COLO668 (cell line): ENCODE measurements at regions not wholly inside any gene's neighbourhood (a gene's known extent, or its start where the extent isn't known, plus 50 kb on each side); places are given as distances from the start of the nearest gene placed in this dataset.
A peak's percentile ranks its signal among the peaks of the same experiment; 100 is the strongest.
"Not testable (repeated sequence)": the region's sequence is repeated elsewhere in the genome, so short reads cannot be mapped to it uniquely, and the experiment has no call there.

Experiments used
- DNase-seq: peaks from one replicate; lab custom pipeline; 2025; ENCODE audit not compliant: unreplicated experiment; lab: John Stamatoyannopoulos, UW

DNA sequence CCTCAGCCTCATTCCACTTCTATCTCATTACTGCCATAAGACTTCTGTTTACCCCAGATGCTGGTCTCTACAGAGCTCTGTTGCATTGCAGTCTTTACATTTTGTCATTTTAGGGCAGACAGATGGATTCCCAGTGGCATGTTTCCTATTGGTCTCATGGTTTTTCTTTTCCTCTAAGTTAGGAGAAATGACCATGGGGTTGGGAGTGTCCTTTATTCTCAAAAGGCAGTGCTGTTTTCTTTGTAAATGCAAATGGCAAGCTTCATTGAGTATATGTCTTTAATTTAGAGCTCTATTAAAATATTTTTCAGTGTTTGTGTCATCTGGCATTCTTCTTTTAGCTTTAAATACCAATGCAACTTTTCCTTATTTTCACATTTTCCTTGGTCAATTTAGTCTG, 57.0 kb downstream of the MSTN start:
- DNase-seq = no peak

DNA sequence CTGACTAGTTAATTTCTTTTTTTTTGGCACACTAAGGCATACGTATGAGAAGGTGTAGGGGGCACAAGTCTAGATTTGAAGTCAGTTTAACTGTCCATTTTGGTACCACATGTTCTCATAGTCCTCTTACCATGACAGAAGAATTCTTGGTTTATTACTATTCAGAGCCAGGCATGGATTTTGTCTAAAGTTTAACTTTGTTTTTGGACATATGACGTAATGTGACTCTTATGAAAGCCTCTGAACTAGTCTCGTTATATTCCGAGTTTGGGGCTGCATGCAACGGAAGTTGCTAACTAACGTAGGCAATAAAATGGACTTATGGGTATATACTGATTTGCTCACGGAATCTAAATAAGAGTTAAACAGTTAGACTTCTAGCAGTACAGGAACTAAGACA, 62.9 kb downstream of the MSTN start:
- no peak for DNase-seq

DNA sequence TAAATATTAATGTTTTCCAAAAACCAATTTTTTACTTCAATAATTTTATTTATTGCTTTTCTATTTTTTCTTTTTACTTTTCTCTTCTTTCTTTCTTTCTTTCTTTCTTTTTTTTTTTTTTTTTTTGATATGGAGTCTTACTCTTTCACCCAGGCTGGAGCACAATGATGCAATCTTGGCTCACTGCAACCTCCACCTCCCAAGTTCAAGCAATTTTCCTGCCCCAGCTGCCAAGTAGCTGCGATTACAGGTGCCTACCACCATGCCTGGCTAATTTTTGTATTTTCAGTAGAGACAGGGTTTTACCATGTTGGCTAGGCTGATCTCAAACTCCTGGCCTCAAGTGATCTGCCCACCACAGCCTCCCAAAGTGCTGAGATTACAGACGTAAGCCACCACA, 63.9 kb downstream of the MSTN start:
- not testable (repeated sequence) for DNase-seq

DNA sequence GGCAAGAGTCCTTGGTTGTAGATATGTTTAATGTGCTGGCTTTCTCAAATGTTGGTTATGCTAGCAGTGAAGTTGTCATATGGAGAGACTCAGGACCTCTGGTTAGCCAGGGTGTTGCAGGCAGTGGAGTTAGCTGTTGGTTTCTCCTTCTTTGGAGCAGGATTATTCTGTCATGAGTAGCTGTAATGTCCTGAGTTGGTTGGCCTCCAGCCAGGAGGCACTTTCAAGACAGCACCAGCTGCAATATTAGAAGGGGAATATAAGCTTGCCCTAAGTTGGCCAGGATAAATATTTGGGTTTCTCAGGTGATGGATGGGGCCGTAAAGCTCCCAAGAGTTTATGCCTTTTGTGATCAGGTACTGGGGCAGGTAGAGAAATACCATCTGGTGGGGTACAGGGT, 65.5 kb downstream of the MSTN start:
- no peak for DNase-seq

DNA sequence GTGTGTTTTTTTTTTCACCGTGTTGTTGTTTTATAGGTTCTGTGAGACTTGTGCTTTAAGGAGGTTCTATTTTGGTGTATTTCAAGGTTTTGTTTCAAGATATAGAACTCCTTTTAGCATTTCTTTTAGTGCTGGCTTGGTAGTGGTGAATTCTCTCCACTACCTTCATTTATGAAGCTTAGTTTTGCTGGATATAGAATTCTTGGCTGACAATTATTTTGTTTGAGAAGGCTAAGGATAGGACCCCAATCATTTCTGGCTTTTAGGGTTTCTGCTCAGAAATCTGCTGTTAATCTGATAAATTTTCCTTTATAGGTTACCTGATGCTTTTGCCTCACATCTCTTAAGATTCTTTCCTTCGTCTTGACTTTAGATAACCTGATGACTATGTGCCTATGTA, 66.8 kb downstream of the MSTN start:
- DNase-seq = no peak

DNA sequence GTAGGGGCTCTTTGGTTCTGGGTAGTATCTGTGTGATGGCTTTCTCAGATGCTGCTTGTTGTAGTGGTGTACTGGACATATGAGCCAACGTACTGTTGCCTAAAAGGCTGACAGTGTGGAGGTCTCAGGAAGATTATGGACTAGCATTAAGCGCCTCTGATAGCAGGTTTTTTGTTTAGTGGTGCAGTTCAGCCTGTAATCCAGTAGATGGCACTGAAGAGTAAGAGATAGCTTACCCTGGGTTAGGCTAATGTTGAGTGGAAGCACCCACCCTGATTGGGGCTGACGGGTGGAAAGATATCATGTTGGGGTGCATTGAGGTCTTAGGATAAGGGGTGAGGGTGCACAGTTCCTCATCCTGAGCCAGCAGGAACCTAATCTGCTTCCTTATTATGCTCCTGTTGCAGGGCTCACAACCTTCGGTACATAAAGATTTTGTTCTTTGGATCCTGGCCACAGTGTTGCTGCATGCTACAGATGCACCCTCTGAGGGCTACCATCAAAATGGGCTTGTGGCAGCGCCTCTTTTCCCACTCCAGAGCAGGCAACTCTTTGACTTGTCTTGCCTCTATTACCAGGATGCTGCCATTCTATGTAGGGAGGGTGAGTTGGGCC, 79.6 kb downstream of the MSTN start:
- DNase-seq = no peak

DNA sequence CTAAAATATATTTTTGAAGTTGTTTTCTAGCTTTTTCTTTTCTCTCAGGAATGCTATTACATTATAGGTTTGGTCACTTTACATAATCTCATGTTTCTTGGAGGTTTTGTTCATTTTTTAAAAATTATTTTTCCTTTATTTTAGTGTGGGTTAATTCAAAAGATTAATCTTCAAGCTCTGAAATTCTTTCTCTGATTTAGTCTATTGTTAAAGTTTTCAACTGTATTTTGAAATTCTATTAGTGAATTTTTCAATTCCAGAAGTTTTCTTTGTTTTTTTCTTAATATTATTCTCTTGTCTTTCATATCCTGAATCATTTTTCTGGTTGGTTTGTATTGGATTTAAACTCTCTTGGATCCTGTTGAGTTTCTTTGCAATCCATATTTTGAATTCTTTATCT, 80.4 kb downstream of the MSTN start:
- no peak for DNase-seq

DNA sequence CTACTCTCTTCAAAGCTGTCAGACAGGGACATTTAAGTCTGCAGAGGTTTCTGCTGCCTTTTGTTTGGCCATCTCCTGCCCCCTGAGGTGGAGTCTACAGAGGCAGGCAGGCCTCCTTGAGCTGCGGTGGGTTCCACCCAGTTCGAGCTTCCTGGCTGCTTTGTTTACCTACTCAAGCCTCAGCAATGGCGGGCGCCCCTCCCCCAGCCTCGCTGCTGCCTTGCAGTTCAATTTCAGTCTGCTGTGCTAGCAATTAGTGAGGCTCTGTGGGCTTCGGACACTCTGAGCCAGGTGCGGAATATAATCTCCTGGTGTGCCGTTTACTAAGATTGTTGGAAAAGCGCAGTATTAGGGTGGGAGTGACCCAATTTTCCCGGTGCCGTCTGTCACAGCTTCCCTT, 86.0 kb downstream of the MSTN start:
- not testable (repeated sequence) for DNase-seq

DNA sequence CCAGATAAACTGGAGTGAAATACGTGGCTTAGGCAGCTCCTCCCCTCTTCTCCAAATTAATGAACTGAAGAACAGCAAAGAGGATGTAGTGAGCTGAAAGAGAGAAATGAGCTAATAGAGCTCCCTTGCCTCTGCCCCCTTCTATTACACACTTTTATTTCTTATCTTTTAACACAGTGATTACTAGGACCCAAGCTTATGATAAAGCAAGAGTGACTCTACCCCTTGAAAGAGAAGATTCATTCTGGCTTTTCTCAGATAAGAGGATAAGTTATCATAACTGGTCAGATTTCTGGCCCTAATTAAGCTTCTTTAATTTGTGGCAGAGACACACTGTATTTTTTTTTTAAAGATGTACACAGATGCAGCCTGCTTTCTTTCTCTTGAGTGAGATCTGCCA, 102.2 kb downstream of the MSTN start:
- DNase-seq = no peak

DNA sequence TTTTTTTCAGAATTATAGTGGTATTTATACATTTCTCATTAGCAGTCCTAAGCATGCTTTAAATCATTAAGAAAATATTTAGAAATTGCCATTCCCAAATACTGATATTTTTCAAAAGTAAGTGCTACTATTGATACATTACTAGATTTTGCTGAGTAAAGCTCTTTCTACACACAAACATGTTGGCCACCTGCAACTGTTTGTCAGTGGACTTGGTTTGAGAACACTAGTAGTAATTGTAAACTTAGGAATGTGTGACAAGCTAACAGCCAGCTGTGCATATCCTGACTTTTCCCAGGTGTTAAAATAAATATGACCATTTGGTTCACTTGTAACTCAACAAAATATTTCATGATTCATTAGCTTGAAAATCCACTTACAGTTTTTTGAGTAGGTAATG, 103.1 kb downstream of the MSTN start:
- DNase-seq = no peak

DNA sequence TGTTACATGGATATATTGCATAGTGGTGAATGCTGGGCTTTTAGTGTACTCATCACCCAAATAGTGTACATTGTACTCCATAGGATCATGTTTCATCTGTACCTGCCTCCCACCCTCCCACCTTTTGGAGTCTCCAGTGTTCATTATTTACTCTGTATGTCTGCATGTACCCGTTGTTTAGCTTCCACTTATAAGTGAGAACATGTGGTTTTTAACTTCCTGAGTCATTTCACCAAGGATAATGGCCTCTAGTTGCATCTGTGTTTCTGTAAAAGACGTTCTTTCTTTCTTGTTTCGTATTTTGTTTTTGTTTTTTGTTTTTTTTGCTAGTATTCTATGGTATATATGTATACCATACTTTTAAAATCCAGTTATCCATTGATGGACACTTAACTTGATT, 107.5 kb downstream of the MSTN start:
- DNase-seq = peak; percentile 18

DNA sequence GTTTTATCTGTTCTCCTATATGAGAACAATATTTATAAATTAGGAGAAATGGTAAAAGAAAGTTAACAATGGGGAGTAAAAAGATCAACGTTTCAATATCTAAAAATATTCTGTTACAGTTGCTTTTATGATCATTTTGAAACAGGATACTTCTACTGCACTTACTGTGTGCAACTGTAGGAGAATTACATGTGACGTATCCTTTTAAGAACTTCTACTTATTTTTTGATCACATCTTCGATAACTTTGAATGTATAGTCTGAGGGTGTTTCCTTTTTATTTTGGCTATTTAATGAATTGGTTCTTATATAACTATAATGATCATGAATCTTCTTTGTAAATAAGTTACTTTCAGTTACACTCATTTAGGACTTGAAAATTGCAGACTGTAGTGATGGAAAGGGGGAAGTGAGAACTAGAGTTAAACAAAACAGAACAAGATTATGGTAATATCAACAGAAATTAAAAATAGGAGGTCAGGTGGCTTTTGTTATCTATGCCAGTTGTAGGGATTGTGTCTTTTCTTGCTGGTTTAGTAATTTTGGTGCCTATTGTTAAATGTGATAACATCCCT, 109.9 kb downstream of the MSTN start:
- no peak for DNase-seq

DNA sequence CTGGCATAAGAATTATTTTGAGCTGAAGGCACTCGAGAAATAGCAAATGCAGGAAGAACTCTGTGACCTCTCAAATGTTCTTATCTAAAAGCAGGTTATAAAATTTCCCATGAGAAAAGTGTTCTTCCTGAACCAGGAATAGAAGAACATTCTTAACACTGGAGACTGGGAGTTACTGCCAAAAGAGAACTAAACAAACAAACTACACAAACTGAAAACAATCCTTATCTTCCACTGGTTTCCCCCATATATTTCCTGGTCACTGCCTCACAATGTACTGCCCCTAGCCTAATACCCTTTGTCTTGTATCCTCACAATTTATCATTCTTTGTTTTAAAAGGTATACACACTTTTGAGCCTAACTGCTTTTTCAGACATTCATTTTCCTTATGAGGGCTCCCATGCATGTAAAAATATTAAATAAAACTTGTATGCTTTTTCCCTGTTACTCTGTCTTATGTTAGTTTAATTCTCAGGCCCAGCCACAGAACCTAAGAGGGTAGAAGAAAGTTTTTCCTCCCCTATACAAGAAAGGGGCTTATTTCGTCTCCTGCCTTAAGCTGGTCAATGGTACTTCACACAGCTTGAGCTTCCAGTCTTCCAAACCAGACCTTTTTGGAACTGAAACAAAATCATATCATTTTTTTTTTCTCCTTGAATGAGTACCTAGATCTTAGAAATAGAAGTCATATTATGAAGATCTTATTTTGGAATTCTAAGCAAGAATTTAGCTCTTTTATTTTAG, 110.6 kb downstream of the MSTN start:
- no peak for DNase-seq

DNA sequence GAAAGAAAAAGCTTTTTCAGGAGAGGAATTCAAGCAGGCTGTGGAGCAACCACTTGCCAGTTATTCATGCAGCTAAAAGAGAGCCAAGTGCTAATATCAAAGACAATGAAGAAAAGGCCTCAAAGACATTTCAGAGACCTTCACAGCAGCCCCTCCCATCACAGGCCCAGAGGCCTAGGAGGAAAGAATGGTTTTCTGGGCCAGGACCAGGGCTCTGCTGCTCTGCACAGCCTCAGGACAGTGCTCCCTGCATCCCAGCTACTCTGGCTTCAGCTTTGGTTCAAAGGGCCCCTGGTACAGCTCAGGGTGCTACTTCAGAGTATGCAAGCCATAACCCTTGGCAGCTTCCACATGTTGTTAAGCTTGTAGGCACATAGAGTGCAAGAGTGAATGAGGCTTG, 119.5 kb downstream of the MSTN start:
- no peak for DNase-seq

DNA sequence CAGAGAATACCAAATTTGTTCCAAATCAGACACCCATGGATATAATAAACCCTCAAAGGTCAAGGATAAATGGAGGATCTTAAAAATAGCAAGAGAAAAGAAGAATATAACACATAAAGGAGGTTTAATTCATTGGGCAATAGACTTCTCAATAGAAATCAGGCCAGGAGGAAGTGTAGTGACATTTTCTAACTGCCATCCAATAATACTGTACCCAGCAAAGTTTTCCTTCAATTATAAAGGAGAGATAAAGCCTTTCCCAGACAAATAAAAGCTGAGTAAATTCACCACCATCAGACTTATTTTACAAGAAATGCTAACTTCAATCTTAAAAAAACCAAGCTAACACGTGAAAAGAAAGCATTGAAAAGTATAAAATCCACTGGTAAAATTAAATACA, 121.6 kb downstream of the MSTN start:
- DNase-seq = no peak

DNA sequence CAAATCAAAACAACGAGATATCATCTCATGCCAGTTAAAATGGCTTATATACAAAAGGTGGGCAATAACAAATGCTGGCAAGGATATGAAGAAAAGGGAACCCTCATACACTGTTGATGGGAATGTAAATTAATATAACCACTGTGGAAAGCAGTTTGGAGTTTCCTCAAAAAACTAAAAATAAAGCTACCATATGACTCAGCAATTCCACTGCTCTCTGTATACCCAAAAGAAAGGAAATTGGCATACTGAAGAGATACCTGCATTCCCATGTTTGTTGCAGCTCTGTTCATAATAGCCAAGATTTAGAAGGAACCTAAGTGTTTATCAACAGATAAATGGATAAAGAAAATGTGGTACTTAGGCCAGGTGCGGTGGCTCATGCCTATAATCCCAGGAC, 124.8 kb downstream of the MSTN start:
- no peak for DNase-seq

DNA sequence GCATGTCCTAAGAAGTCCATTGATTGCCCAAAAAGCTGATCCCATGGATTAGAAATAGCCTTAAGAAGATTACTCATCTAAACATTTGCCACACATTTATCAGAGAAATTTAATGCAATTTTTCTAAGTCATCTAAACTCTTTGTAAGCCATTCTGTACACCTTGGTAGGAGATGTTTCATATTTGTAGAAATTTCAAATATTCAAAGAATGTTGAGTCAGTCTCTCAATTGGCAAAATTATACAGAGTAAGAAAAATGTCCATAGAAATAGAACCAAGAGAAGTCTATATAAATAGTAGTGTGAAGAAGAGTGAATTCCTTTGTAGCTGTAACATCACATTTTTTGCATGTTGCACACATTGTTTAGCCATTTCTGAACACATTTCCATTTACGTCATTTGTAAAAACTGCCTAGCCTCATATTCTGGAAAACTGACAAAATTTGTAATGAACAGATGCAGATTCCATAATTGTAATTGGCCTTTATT, 128.6 kb downstream of the MSTN start:
- DNase-seq = no peak

DNA sequence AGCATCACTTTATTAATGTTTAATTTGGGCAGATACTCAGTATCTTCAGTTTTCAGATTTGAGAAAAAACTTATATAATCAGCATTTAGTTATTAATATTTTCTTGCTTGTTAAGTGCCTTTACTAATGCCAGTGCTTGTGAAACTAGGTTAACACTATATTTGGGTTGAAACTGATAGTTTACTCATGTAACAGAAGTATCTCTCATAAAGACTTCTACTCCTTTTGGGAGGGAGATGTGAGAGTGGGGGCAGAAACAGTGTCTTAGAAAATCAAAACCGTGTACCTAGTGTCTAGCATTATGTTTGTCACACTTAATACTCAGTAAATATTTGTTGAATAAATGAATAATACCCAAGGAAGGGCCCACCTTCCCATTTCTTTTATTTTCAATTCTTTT, 129.5 kb downstream of the MSTN start:
- DNase-seq = no peak

DNA sequence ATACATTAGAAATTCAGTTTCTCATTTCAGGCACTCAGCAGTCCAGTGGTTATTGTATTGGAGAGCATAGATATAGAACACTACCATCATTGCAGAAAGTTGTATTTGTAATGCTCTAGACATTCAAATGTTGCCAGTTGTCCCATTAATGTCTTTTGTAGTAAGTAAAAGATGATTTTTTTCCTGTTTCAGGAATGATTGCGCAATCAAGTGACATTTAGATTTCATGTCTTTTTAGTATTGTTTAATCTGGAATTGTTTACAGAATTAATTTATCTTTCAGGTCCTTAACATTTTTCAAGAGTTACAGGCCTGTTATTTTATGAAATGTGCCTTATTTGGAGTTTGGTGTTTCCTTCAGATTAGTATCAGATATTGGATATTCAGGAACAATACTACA, 134.7 kb downstream of the MSTN start:
- DNase-seq = no peak
